HepG2 (cell line): ENCODE measurements at regions not wholly inside any gene's neighbourhood (a gene's known extent, or its start where the extent isn't known, plus 50 kb on each side); places are given as distances from the start of the nearest gene placed in this dataset.
A peak's percentile ranks its signal among the peaks of the same experiment; 100 is the strongest.
"Not testable (repeated sequence)": the region's sequence is repeated elsewhere in the genome, so short reads cannot be mapped to it uniquely, and the experiment has no call there.

Experiments
- ATAC-seq: fragments of 200-7000 bp; cut with Tn5 transposase; 3 replicates; pipeline ENCODE4 v1.9.1; 2020; ENCODE audit warnings: mild to moderate bottlenecking, moderate library complexity
- BruUV-seq: library from RNA; stranded (reverse); fragments of 400-500 nt; replicated peaks from 2 replicates; lab custom pipeline; 2021; lab: Mats Ljungman, UMichigan
- CTCF ChIA-PET: fragments of 300-600 bp; formaldehyde crosslinking; extraction: SDS; loops from one replicate; lab custom pipeline; 2021; ENCODE audit warnings: low total read pairs, inconsistent platforms, low intra/inter-chr PET ratio; lab: Yijun Ruan, JAX
- POLR2A ChIA-PET: fragments of 350-600 bp; sonication (Branson Sonifier 250); formaldehyde crosslinking; loops from one replicate; lab custom pipeline; 2020; ENCODE audit warnings: antibody characterized with exemption, inconsistent platforms; lab: Yijun Ruan, JAX
- DNase-seq: peaks from one replicate; pipeline ENCODE4 v3.0.0-alpha.2; 2015; ENCODE audit warnings: low spot score
- FAIRE-seq: peaks from 3 replicates; lab custom pipeline; 2011; peaks lifted over from hg19 to GRCh38; lab: Jason Lieb, UNC
- H2AFZ ChIP-seq: one replicate; pipeline ENCODE4 v1.6.1; 2011; ENCODE audit warnings: low read length, inconsistent platforms
- H3K27ac ChIP-seq: fragments of 300-600 bp; 3 replicates; pipeline ENCODE4 v1.8.0; 2011; ENCODE audit warnings: mixed run types, mild to moderate bottlenecking, mixed read lengths, low read length, inconsistent platforms; ENCODE audit not compliant: insufficient read depth; ENCODE audit errors: extremely low read length
- H3K27me3 ChIP-seq, 2 experiments: fragments of 200-600 bp in 1 of 2; 2 replicates in 1 of 2; 3 replicates in 1 of 2; pipeline versions ENCODE4 v1.6.0 to v1.8.0; 2011; ENCODE audit warnings: low read length in 2 of 2, mild to moderate bottlenecking in 2 of 2, moderate library complexity in 2 of 2, inconsistent platforms in 1 of 2; ENCODE audit not compliant: insufficient read depth in 2 of 2, control insufficient read depth in 1 of 2
- H3K36me3 ChIP-seq, 2 experiments: fragments of 200-600 bp in 1 of 2; replicated peaks in 1 of 2; 2 replicates in 1 of 2; 3 replicates in 1 of 2; pipeline versions ENCODE4 v1.5.1 to v1.8.0; 2011; ENCODE audit warnings: low read length in 2 of 2, inconsistent platforms in 1 of 2; ENCODE audit not compliant: insufficient read depth in 2 of 2, control insufficient read depth in 1 of 2
- H3K4me1 ChIP-seq: 2 replicates; pipeline ENCODE4 v1.5.1; 2012; ENCODE audit warnings: low read length, inconsistent platforms; ENCODE audit not compliant: insufficient read depth
- H3K4me2 ChIP-seq: 2 replicates; pipeline ENCODE4 v1.6.0; 2011; ENCODE audit warnings: low read depth, low read length, inconsistent platforms
- H3K4me3 ChIP-seq, 3 experiments: fragments of 200-600 bp in 1 of 3; sonication (generic), shearing (Covaris generic) in 1 of 3; replicated peaks in 1 of 3; 2 replicates each; pipeline ENCODE4 v1.5.1; 2011 to 2016; ENCODE audit warnings: low read length in 3 of 3, inconsistent platforms in 2 of 3, low read depth in 2 of 3, mild to moderate bottlenecking in 2 of 3, control low read depth in 1 of 3, mixed read lengths in 1 of 3; ENCODE audit not compliant: insufficient read depth in 1 of 3
- H3K79me2 ChIP-seq: one replicate; pipeline ENCODE4 v1.6.1; 2011; ENCODE audit warnings: low read length, inconsistent platforms; ENCODE audit not compliant: insufficient read depth
- H3K9ac ChIP-seq: 2 replicates; pipeline ENCODE4 v1.6.0; 2011; ENCODE audit warnings: mild to moderate bottlenecking, low read depth, low read length, inconsistent platforms; ENCODE audit not compliant: insufficient read depth
- H3K9me3 ChIP-seq: 2 replicates; pipeline ENCODE4 v1.5.1; 2012; ENCODE audit warnings: mild to moderate bottlenecking, low read length
- H4K20me1 ChIP-seq: 2 replicates; pipeline ENCODE4 v1.6.0; 2011; ENCODE audit warnings: inconsistent platforms, mild to moderate bottlenecking, low read length, moderate library complexity; ENCODE audit not compliant: insufficient read depth
- CBFB ChIP-seq: sonication (generic); formaldehyde crosslinking; IDR thresholded peaks from 2 replicates; pipeline ENCODE4 v1.4.0; 2020; ENCODE audit warnings: missing genetic modification reagents
- CCDC6 ChIP-seq: sonication (generic); formaldehyde crosslinking; IDR thresholded peaks from 2 replicates; pipeline ENCODE4 v1.8.1; 2022; ENCODE audit warnings: mild to moderate bottlenecking, missing genetic modification reagents, moderate library complexity
- HNF4G ChIP-seq, 2 experiments: sonication (generic) in 1 of 2; formaldehyde crosslinking in 1 of 2; IDR thresholded peaks; 2 replicates each; pipeline versions ENCODE4 v1.4.0 to v1.6.1; 2011 to 2020; ENCODE audit warnings: borderline replicate concordance in 2 of 2, low read depth in 2 of 2, mild to moderate bottlenecking in 2 of 2, low read length in 1 of 2, missing genetic modification reagents in 1 of 2, moderate library complexity in 1 of 2
- KDM1A ChIP-seq: IDR thresholded peaks from 2 replicates; pipeline ENCODE4 v1.6.1; 2016; ENCODE audit warnings: missing compliant biosample characterization
- RBM39 ChIP-seq: fragments of 200-400 bp; formaldehyde crosslinking; IDR thresholded peaks from one replicate; pipeline ENCODE4 v1.6.1; 2018; ENCODE audit warnings: antibody characterized with exemption, mild to moderate bottlenecking, low read depth, low read length; ENCODE audit not compliant: poor library complexity, severe bottlenecking
- SAFB2 ChIP-seq: sonication (generic); formaldehyde crosslinking; IDR thresholded peaks from 2 replicates; pipeline ENCODE4 v1.5.1; 2020; ENCODE audit warnings: missing genetic modification reagents, low read depth, mild to moderate bottlenecking, borderline replicate concordance
- SALL1 ChIP-seq: sonication (generic); formaldehyde crosslinking; IDR thresholded peaks from 2 replicates; pipeline ENCODE4 v1.8.0; 2022; ENCODE audit warnings: mild to moderate bottlenecking, missing genetic modification reagents
- SP2 ChIP-seq: sonication (generic); formaldehyde crosslinking; IDR thresholded peaks from 2 replicates; pipeline ENCODE4 v1.5.1; 2020; ENCODE audit warnings: mild to moderate bottlenecking, missing genetic modification reagents
- ZNF432 ChIP-seq: sonication (generic); formaldehyde crosslinking; IDR thresholded peaks from 2 replicates; pipeline ENCODE4 v1.5.0; 2020; ENCODE audit warnings: missing genetic modification reagents, mild to moderate bottlenecking, borderline replicate concordance
- ZNF564 ChIP-seq: sonication (generic); formaldehyde crosslinking; IDR thresholded peaks from 2 replicates; pipeline ENCODE4 v1.8.1; 2023; ENCODE audit warnings: mild to moderate bottlenecking, missing genetic modification reagents
- ZNF746 ChIP-seq: sonication (generic); formaldehyde crosslinking; IDR thresholded peaks from 2 replicates; pipeline ENCODE4 v1.8.0; 2022; ENCODE audit warnings: mild to moderate bottlenecking, missing genetic modification reagents
- ZNF761 ChIP-seq: sonication (generic); formaldehyde crosslinking; conservative IDR thresholded peaks from 2 replicates; pipeline ENCODE4 v1.4.0; 2020; ENCODE audit warnings: mild to moderate bottlenecking, missing genetic modification reagents
- WGBS: methylation state at CpG from one replicate; pipeline ENCODE4 v1.1.6; 2017; ENCODE audit warnings: low lambda C conversion rate; 5-methylcytosine and 5-hydroxymethylcytosine counted together
- in situ Hi-C: cut with HindIII; loops from 2 replicates; pipeline ENCODE4 v1.10.0; 2017; ENCODE audit warnings: low pct_unique_long_range_greater_than_20kb; ENCODE audit not compliant: extremely low pct_ligation_motif_present
- intact Hi-C: fragments of 100-400 bp; cut with micrococcal nuclease; formaldehyde crosslinking; loops from one replicate; pipeline ENCODE4 v1.10.0; 2022; ENCODE audit not compliant: unreplicated experiment

GRCh38 chr10:108601851-108602250 lies 1321.5 kb downstream of the XPNPEP1 start:
- Histone ChIP-seq H3K36me3 (no peaks in the 10 kb centered on the region), H4K20me1 (no peaks in the 10 kb centered on the region), H3K9me3 (peaks cover 12% of the 10 kb centered on the region), H3K4me1 (peaks cover 16% of the 10 kb centered on the region), H2AFZ (no peak overlapping the region), H3K27ac (no peak overlapping the region), H3K27me3 (no peaks in the 10 kb centered on the region), H3K79me2 (no peaks in the 10 kb centered on the region), H3K9ac (no peak overlapping the region), H3K4me3 (no peak overlapping the region), H3K4me2 (no peak overlapping the region)
- intact Hi-C loops (no loop called here), in situ Hi-C loops (no loop called here)
- no TSS peak for BruUV-seq
- no peak for TF ChIP-seq RBM39
- no peak for TF ChIP-seq KDM1A
- no peak for TF ChIP-seq ZNF746 (CRISPR knock-in tag)
- TF ChIP-seq SALL1, result no peak
- no peak for TF ChIP-seq SAFB2
- TF ChIP-seq ZNF761, result no peak
- no peak for TF ChIP-seq ZNF564
- TF ChIP-seq HNF4G (IDR thresholded peaks at IDR 0.05; ENCODE audit: borderline replicate concordance, low read depth, low read length), result no peak
- TF ChIP-seq HNF4G (CRISPR knock-in tag; IDR thresholded peaks at IDR 0.05; ENCODE audit: borderline replicate concordance, low read depth), result no peak
- no peak for TF ChIP-seq ZNF432
- no peak for TF ChIP-seq CBFB (CRISPR knock-in tag)
- TF ChIP-seq CCDC6 (CRISPR knock-in tag), result no peak
- TF ChIP-seq SP2 (CRISPR knock-in tag), result no peak
- no peak for ATAC-seq
- POLR2A ChIA-PET, result no interaction called here
- CTCF ChIA-PET, result no interaction called here
- FAIRE-seq, result no peak
- WGBS, result 19% methylated on average over 2 of the region's 2 CpGs
- no peak for DNase-seq

GRCh38 chr10:108600511-108600910 lies 1322.8 kb downstream of the XPNPEP1 start:
- POLR2A ChIA-PET, H3K36me3 ChIP-seq, H3K27me3 ChIP-seq, H3K4me3 ChIP-seq, ATAC-seq, H3K79me2 ChIP-seq, H3K9ac ChIP-seq, H4K20me1 ChIP-seq, DNase-seq, in situ Hi-C loops, H3K4me2 ChIP-seq, H2AFZ ChIP-seq, H3K27ac ChIP-seq, FAIRE-seq, BruUV-seq, intact Hi-C loops, CTCF ChIA-PET: not testable (repeated sequence)
- Histone ChIP-seq H3K4me1 (peaks cover 16% of the 10 kb centered on the region), H3K9me3 (peaks cover 11% of the 10 kb centered on the region)
- WGBS, result 47% methylated on average over 4 of the region's 4 CpGs

GRCh38 chr10:108599317-108599716 lies 1324.0 kb downstream of the XPNPEP1 start:
- 18% methylated on average over 11 of the region's 11 CpGs for WGBS
- DNase-seq, H3K27me3 ChIP-seq, H3K9me3 ChIP-seq, intact Hi-C loops, BruUV-seq, FAIRE-seq, in situ Hi-C loops, POLR2A ChIA-PET, H3K4me3 ChIP-seq, H3K9ac ChIP-seq, H2AFZ ChIP-seq, ATAC-seq, CTCF ChIA-PET, H4K20me1 ChIP-seq, H3K79me2 ChIP-seq, H3K36me3 ChIP-seq, H3K27ac ChIP-seq: not testable (repeated sequence)
- peaks cover 16% of the 10 kb centered on the region for H3K4me1 ChIP-seq
- H3K4me2 ChIP-seq, result 0 out of 2 replicates have a peak overlapping the region, but pooled peaks have one; percentile 7
